Pons (tissue), 1 donor: ENCODE measurements at regions not wholly inside any gene's neighbourhood (a gene's known extent, or its start where the extent isn't known, plus 50 kb on each side); places are given as distances from the start of the nearest gene placed in this dataset.

Experiments used
- DNase-seq: peaks from one replicate; pipeline ENCODE4 v3.0.0-alpha.2; 2016; ENCODE audit warnings: low spot score

DNA sequence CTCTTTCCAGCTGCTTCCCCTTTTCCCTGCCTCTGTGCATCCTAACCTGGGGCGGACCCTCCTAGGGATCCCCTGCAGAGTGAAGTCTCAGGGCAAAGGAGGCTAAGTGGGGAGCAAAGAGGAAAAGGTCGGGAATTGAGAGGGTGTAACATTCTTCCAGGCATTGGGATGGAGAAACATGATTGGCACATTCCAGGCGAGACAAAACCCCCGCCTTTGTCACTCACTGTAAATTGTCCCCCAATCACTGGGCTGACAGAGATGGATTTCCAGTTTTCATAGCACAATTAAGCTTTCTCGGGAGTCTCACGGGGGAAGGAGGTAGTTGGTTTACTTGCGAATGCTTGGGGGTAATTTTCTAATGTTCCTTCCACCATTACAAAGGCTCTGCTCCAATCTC is 74.9 kb downstream of the MIAT start:
- no peak for DNase-seq

GRCh38 chr22:26734339-26735018 is 77.1 kb downstream of the MIAT start:
- no peak for DNase-seq

GRCh38 chr22:26735019-26735409 is 77.6 kb downstream of the MIAT start:
- DNase-seq: no peak

DNA sequence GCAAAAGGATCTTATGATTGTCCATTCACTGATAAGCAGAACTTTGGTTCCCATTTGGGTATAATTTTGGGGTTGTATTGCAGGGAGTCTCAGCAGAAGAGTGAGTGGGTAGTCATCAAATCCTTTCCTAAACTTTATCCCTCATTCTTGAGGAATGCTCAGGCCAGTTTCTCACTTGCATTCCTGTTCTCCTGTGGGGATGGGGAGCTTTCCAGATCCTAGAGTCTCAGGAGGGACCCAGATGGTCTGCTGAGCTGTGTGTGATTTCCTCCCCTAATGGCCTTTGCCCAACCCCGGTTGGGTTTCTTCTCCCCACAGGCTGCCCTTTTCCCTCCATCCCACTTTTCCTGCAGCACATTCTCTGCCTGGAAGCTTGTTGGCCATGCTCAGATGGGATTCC is 79.9 kb downstream of the MIAT start:
- DNase-seq: no peak

- DNase-seq: no peak
Observed at GRCh38 chr22:26740253-26740652, 82.9 kb downstream of the MIAT start.

- DNase-seq: no peak
Observed at GRCh38 chr22:26743149-26743548, 85.8 kb downstream of the MIAT start.

DNA sequence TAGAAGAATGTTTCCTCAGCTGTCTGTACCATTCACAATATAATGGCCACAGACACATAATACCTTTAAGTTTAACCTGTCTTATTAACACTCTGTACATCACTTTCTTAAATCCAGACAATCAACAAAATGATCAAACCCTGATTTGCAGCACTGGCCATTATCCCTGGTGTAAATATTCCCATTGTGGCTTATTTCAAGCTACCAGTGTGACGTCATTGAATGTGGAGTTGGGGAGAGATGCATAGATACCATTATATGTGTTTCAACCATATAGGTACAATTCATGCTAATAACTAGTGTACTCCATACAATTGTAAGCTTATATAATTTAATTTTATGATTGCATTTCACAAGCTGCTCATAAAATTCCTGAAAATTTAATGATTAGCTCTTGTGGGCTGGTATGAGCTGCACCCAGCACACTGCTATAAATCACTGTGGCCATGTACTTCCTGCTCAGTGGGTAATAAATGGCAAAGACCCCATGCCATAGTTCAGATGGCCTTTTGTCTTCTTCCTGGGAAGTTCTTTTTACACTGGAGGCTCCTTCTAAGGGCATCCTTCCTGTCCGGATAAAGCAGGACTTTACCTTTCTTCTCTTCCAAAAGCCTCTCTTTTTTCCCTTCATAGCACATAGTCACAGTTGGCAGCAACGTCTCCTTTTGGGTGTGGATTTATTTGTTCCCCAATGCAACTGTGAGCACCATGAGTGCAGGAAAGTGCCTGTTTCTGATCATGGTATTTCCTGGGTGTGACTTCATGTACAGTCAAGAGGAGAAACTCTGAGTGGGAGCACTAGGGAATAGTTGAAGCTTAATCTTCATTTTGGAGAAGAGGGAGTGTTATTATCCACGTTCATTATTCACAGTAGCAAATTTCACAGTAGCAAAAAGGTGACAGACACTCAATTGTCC is 87.8 kb downstream of the MIAT start:
- no peak for DNase-seq

DNA sequence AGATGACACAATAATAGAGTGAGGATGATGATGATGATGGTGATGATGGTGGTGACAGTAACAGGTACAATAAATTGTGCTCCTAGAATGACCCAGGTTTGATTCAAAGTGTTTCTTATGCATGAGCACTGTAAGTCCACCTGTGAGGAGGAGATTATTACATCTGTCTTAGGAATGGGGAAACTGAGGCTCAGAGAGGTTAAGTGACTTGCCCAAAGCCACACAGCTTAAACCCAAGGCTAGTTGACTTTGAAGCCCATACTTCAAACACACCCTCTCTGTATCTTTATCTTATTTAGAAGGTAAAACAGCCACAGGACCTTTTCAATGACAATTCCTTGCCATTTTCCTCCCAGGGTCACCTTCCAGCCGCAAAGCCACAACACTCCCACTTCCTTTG is 88.9 kb downstream of the MIAT start:
- DNase-seq: no peak

DNA sequence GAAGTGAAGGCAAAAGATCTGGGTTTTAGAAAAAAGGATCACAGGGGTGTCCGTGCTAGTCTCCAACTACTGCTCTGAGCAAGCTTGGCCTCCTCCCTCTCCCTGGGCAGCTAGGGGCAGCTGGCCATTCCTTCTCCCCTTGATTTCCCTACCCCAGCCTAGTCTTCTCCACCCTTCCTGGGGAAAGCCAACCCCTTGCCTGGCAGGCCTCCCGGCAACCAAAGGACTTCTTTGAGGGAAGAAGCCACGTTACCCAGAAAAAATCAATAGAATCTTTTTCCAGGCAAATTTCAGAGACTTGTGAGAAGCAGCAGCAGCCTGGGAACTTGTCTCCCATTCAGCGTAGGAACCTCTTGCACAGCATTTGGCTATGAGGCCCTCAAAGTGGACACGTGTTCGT is 91.5 kb downstream of the MIAT start:
- peak; percentile 49 for DNase-seq

DNA sequence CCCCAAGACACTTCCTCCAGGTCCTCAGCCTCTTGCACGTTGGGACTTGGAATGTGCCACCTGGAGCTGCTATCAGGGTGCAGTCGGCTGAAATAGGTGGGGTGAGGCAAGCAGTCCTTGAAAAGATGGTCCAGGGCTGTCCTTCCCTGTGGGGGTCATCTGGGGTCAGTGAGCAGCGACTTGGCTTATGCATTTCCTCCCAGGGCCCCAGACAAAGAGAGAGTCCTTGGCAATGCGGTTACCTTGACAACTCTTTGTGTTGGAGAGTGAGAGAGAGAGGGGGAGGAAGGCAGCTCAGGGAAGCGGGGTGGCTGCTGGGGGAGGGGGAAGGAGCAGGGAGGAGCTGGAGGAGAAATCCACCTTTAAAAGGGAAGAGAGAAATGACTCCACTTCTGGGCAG is 93.8 kb downstream of the MIAT start:
- DNase-seq: peak; percentile 31

DNA sequence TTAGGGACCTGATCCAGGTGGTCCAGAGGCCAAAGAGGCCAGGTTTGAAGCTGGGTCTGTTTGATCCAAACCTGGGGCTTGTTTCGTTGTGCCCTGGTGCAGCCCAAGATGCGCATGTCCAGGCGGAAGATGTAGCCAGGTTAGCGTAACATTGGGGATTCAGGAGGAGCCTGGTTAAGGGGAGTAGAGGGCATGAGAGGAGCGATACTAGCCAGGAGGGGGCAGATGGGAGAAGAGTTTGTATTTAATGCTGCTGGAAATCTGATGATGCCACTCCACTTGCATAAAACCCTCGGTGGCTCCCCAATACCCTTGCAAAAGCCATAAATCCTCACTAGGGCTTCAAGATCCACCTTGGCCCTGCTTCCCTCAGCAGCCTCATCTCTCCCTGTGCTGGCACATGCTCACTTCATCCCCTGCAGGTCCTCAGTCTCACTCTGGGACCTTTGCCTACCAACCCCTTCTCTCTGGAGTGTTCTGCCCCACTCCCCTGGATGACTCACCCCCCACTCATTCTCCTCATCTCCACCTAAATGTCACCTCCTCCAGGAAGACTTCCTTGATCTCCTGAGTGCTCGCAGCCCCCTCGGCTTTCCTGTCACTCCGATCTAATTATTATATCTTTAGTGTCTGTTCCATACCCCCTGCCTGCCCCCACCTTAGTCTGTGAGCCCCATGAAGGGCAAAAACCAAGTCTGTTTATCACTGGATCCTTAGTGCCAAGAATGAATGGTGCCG is 95.9 kb downstream of the MIAT start:
- no peak for DNase-seq

DNA sequence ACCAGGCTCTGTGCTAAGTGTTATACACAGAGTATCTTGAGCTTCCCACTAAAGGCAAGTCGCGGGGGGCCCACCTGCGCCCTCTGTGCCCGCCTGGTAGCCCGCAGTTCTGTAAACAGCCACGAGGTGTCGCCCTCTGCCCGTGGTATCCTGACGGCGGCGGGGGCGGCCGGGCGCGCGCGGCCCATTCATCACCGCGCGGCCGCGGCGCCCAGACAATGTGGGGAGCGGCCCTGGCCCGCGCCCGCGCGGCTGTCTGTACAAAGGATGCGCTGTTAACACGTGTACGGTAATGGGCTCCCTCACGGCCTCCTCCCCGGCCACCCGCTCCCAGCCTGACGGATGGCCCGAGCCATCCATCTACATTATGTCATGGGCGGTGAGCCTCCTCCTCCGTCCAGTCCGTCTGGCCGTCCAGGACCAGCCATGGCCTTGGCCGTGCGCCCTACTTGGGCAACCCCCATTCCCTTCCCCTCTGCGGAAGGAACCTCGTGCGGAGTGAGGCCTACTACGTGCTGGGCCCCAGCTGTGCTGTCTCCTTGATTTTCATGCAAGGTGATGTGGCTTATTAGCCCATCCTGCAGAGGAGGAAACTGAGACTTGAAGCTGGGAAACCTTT is 99.4 kb downstream of the MIAT start:
- peak; percentile 56 for DNase-seq

GRCh38 chr22:26757496-26757895 is 100.1 kb downstream of the MIAT start:
- DNase-seq: no peak

DNA sequence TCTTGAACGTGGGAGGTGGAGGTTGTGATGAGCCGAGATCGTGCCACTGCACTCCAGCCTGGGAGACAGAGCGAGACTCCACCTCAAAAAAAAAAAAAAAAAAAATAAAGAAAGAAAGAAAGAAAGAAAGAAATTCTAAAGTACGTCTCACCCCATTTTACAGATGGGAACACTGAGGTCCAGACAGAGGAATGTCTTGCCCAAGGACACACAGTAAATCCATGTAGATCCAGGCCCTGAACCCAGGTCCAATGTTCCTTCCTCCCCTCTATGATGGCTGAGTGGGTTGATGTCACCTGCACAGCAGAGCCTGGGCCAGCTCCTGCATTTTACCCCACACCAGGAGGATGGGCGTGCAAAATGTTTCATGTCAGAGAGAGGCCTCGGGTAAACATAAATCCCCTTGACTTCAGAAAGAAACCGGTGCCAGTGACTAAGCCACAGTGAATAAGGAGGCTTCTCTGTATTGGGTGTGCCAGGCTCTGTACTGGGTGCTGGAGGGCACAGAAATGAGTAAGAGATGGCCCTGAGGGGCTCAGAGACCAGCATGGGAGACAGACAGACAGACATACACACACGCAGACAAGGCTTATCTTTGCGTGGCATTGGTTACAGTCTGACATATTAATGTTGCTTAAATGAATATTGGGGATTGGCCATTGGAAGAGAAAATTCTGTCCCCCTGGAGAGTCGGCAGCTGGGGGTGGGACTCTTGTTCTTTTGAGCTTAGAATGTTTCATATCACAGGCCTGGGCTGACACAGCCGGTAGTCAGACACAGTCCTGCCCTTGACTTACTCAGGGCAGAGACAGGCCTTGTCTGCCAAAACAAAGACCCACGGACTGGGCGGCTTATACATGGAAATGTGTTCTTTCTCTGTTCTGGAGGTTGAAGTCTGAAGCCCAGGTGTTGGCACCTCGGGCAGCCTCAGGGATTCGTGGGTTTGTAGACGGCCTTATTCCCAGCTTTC is 105.4 kb downstream of the MIAT start:
- DNase-seq: no peak

- DNase-seq: no peak
Observed at GRCh38 chr22:26763633-26764361, 106.4 kb downstream of the MIAT start.

DNA sequence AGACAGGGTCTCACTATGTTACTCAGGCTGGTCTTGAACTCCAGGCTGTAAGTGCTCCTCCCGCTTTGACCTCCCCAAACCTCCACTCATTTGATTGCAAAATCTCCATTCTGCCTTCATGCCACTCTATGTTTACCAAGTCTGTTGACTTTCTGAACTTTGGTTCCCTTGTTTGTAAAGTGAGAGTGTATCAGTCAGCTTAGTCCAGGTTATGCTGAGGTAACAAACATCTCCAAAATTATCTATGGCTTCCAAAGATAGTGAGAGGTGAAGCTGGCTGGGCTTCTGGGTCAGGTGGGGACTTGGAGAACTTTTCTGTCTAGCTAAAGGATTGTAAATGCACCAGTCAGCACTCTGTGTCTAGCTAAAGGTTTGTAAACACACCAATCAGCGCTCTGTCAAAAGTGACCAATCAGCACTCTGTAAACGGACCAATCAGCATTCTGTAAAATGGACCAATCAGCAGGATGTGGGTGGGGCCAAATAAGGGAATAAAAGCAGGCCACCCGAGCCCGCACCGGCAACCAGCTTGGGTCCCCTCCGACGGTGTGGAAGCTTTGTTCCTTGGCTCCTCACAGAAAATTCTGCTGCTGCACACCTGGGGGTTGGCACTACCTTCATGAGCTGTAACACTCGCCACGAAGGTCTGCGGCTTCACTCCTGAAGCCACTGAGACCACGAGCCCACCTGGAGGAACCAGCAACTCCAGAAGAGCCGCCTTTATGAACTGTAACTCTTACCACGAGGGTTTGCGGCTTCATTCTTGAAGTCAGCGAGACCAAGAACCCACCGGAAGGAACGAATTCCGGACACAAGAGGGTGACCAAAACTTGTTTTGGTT is 109.3 kb downstream of the MIAT start:
- no peak for DNase-seq

GRCh38 chr22:26767351-26768155 is 110.2 kb downstream of the MIAT start:
- no peak for DNase-seq

DNA sequence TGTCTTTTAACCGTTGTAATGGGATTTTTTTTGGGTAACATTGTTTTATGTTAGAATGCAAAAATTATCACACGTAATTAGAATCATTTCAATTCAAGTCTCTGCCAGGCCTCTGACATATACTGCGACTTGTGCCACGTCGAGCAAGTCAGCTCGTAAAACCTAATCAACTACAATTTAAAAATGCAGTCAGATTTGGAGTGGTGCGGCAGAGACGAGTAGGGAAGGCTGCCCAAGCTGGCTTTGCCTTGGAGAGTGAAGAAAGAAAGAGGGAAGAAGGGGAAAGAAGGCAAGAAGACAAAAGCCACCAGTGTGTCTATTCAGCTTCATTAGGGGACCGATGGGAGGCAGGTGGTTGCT is 110.7 kb downstream of the MIAT start:
- no peak for DNase-seq

DNA sequence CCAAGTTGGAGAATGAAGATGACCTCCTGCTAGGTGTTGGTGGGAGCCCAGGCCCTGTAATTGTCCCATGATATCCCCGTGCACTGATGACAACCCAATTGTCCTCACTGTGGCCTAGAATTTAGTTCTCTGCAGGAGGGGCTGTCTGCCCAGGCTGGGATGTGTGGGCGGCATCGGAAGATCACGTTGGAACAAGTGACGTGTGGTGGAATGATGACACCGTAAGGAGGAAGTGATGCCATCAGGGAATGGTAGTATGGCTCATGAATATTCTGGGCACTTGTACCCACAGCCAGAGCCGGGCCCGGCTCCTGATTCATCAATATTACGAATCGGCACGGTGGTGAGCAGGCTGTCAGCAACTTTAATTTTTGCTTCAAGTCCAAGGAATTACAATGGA is 111.6 kb downstream of the MIAT start:
- DNase-seq: no peak
